GM13977 (cell line): ENCODE measurements at regions not wholly inside any gene's neighbourhood (a gene's known extent, or its start where the extent isn't known, plus 50 kb on each side); places are given as distances from the start of the nearest gene placed in this dataset.

Experiments used
- DNase-seq: peaks from one replicate; pipeline ENCODE4 v3.0.0; 2012; ENCODE audit warnings: low spot score
- in situ Hi-C: fragments of 300-500 bp; cut with MboI; formaldehyde crosslinking; loops from one replicate; pipeline ENCODE4 v1.12.0; 2022; ENCODE audit warnings: low sequenced_read_pairs, low pct_unique_long_range_greater_than_20kb, mixed read lengths, inconsistent platforms; ENCODE audit not compliant: unreplicated experiment
- TF ChIP-seq, protein P1 (sequence below): IDR thresholded peaks from 2 replicates; pipeline ENCODE4 v1.5.1; 2012; ENCODE audit warnings: mild to moderate bottlenecking, control low read depth; ENCODE audit not compliant: insufficient read depth; ENCODE audit errors: extremely low read depth, missing control alignments

- TF ChIP-seq, protein P1, sequence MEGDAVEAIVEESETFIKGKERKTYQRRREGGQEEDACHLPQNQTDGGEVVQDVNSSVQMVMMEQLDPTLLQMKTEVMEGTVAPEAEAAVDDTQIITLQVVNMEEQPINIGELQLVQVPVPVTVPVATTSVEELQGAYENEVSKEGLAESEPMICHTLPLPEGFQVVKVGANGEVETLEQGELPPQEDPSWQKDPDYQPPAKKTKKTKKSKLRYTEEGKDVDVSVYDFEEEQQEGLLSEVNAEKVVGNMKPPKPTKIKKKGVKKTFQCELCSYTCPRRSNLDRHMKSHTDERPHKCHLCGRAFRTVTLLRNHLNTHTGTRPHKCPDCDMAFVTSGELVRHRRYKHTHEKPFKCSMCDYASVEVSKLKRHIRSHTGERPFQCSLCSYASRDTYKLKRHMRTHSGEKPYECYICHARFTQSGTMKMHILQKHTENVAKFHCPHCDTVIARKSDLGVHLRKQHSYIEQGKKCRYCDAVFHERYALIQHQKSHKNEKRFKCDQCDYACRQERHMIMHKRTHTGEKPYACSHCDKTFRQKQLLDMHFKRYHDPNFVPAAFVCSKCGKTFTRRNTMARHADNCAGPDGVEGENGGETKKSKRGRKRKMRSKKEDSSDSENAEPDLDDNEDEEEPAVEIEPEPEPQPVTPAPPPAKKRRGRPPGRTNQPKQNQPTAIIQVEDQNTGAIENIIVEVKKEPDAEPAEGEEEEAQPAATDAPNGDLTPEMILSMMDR, result no peak
- DNase-seq, result no peak
- in situ Hi-C loops, result no loop called here
These were observed 65.2 kb upstream of the TENT5D start for GRCh38 chrX:80354966-80355465.
